Spleen (tissue), 7 donors: ENCODE measurements at regions not wholly inside any gene's neighbourhood (a gene's known extent, or its start where the extent isn't known, plus 50 kb on each side); places are given as distances from the start of the nearest gene placed in this dataset.

Experiments used
- POLR2AphosphoS5 ChIP-seq, 3 donors: sonication (generic); formaldehyde crosslinking; IDR thresholded peaks; one replicate each; pipeline ENCODE4 v1.5.1; 2017; ENCODE audit warnings: antibody characterized with exemption in 3 of 3
- TF ChIP-seq, protein P1 (sequence below), 11 experiments: fragments of 200-600 bp in 7 of 11; fragments of 450-650 bp in 4 of 11; sonication (generic) in 4 of 11; IDR thresholded peaks in 8 of 11; conservative IDR thresholded peaks in 3 of 11; 1 replicate in 7 of 11; 2 replicates in 4 of 11; pipeline versions ENCODE4 v1.4.0 to v1.8.0; 2016 to 2021; ENCODE audit warnings: antibody characterized with exemption in 11 of 11, inconsistent platforms in 4 of 11, mild to moderate bottlenecking in 1 of 11
- donor health status: DM: no; HTN: no; CAD: no; lungs with moderate emphysema.
- donor health status: DM: no; HTN: no; CAD: no.
- donor health status: DM: no; HTN: no; CAD: no.

DNA sequence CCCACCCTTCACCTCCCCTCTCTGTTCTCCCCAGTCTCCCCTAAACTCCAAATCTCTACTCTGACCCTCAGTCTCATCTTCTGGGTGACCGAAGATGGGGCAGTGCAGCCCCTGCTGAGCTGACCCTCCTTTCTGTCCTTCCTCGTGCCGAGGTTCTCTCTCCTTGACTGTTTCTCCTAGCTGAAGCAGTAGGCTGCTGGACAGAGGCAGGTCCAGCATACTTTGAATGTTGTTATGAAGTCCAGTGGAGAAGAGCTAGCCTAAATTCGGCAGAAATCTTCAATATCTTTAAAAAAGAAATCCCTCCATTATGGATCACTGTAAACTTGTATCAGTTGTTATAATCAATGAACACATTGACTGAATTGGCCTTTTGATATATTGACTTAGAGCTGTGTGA lies 63.2 kb downstream of the RRM2 start:
- TF ChIP-seq, protein P1, sequence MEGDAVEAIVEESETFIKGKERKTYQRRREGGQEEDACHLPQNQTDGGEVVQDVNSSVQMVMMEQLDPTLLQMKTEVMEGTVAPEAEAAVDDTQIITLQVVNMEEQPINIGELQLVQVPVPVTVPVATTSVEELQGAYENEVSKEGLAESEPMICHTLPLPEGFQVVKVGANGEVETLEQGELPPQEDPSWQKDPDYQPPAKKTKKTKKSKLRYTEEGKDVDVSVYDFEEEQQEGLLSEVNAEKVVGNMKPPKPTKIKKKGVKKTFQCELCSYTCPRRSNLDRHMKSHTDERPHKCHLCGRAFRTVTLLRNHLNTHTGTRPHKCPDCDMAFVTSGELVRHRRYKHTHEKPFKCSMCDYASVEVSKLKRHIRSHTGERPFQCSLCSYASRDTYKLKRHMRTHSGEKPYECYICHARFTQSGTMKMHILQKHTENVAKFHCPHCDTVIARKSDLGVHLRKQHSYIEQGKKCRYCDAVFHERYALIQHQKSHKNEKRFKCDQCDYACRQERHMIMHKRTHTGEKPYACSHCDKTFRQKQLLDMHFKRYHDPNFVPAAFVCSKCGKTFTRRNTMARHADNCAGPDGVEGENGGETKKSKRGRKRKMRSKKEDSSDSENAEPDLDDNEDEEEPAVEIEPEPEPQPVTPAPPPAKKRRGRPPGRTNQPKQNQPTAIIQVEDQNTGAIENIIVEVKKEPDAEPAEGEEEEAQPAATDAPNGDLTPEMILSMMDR (IDR thresholded peaks at IDR 0.05 in 8 of 11, conservative IDR thresholded peaks at IDR 0.05 in 3 of 11), result no peak
- TF ChIP-seq POLR2AphosphoS5 (IDR thresholded peaks at IDR 0.05), result no peak
